Endothelial cell of umbilical vein (primary cell): ENCODE measurements at regions not wholly inside any gene's neighbourhood (a gene's known extent, or its start where the extent isn't known, plus 50 kb on each side); places are given as distances from the start of the nearest gene placed in this dataset.

Experiments
- BruUV-seq: library from RNA; stranded (reverse); fragments of 400-500 nt; replicated peaks from 2 replicates; lab custom pipeline; 2021; lab: Mats Ljungman, UMichigan
- CTCF ChIA-PET: fragments of 300-600, 350-600 bp; sonication (Branson Sonifier 250); formaldehyde crosslinking; loops from one replicate; lab custom pipeline; 2021; ENCODE audit warnings: antibody characterized with exemption, inconsistent platforms; lab: Charles Lee
- POLR2A ChIA-PET: fragments of 300-600, 350-600 bp; sonication (Branson Sonifier 250); formaldehyde crosslinking; loops from one replicate; lab custom pipeline; 2021; ENCODE audit warnings: antibody characterized with exemption, inconsistent platforms; lab: Charles Lee
- DNase-seq: peaks from one replicate; pipeline ENCODE4 v3.0.0-alpha.2; 2011; ENCODE audit warnings: low read depth, low spot score
- FAIRE-seq: peaks from 2 replicates; lab custom pipeline; 2011; peaks lifted over from hg19 to GRCh38; lab: Jason Lieb, UNC
- H2AFZ ChIP-seq: 2 replicates; pipeline ENCODE4 v1.6.0; 2012; ENCODE audit warnings: low read depth, low read length, control low read depth, inconsistent platforms
- H3K27ac ChIP-seq: 2 replicates; pipeline ENCODE4 v1.5.1; 2011; ENCODE audit warnings: low read depth, mild to moderate bottlenecking, control low read depth, low read length, moderate library complexity; ENCODE audit not compliant: insufficient read depth
- H3K27me3 ChIP-seq, 2 experiments: 2 replicates each; pipeline versions ENCODE4 v1.6.0 to v1.6.1; 2011; ENCODE audit warnings: low read length in 2 of 2, mixed read lengths in 1 of 2; ENCODE audit not compliant: control insufficient read depth in 2 of 2, insufficient read depth in 2 of 2
- H3K36me3 ChIP-seq, 2 experiments: 2 replicates in 1 of 2; 3 replicates in 1 of 2; pipeline ENCODE4 v1.5.1; 2011; ENCODE audit warnings: low read length in 2 of 2, mild to moderate bottlenecking in 1 of 2, moderate library complexity in 1 of 2; ENCODE audit not compliant: control insufficient read depth in 2 of 2, insufficient read depth in 2 of 2; ENCODE audit errors: extremely low read depth in 1 of 2
- H3K4me1 ChIP-seq: 3 replicates; pipeline ENCODE4 v1.5.1; 2011; ENCODE audit warnings: mild to moderate bottlenecking, low read length; ENCODE audit not compliant: control insufficient read depth, insufficient read depth; ENCODE audit errors: extremely low read depth
- H3K4me2 ChIP-seq: 2 replicates; pipeline ENCODE4 v1.6.1; 2011; ENCODE audit warnings: low read length, control low read depth, mixed read lengths; ENCODE audit not compliant: insufficient read depth
- H3K4me3 ChIP-seq, 3 experiments: fragments of 200-600 bp in 1 of 3; sonication (generic), shearing (Covaris generic) in 1 of 3; replicated peaks in 1 of 3; 2 replicates each; pipeline ENCODE4 v1.5.1; 2011 to 2016; ENCODE audit warnings: control low read depth in 3 of 3, low read length in 3 of 3, mild to moderate bottlenecking in 2 of 3, inconsistent platforms in 1 of 3, low read depth in 1 of 3, moderate library complexity in 1 of 3; ENCODE audit not compliant: insufficient read depth in 1 of 3
- H3K79me2 ChIP-seq: 2 replicates; pipeline ENCODE4 v1.6.0; 2012; ENCODE audit warnings: low read length, inconsistent platforms; ENCODE audit not compliant: control insufficient read depth, insufficient read depth
- H3K9ac ChIP-seq: replicated peaks from 2 replicates; pipeline ENCODE3; 2011; ENCODE audit warnings: low read length, control low read depth; ENCODE audit not compliant: insufficient read depth; ENCODE audit errors: extremely low read depth
- H3K9me1 ChIP-seq: replicated peaks from 3 replicates; pipeline ENCODE4 v1.6.0; 2011; ENCODE audit warnings: mild to moderate bottlenecking, low read length; ENCODE audit not compliant: control insufficient read depth, insufficient read depth; ENCODE audit errors: extremely low read depth
- H3K9me3 ChIP-seq: replicated peaks from 2 replicates; pipeline ENCODE4 v1.5.1; 2012; ENCODE audit warnings: low read length, inconsistent platforms; ENCODE audit not compliant: control insufficient read depth, insufficient read depth
- H4K20me1 ChIP-seq: replicated peaks from 2 replicates; pipeline ENCODE3; 2011; ENCODE audit warnings: mild to moderate bottlenecking, low read length; ENCODE audit not compliant: control insufficient read depth, insufficient read depth; ENCODE audit errors: extremely low read depth
- CTCF ChIP-seq, 2 donors: IDR thresholded peaks; 1 replicate in 1 of 2; 2 replicates in 1 of 2; pipeline ENCODE4 v1.5.1; 2011; ENCODE audit warnings: low read length in 2 of 2, mild to moderate bottlenecking in 2 of 2, moderate library complexity in 2 of 2, control low read depth in 1 of 2, inconsistent platforms in 1 of 2, low read depth in 1 of 2; ENCODE audit not compliant: insufficient read depth in 1 of 2; ENCODE audit errors: extremely low read depth in 1 of 2
- EZH2 ChIP-seq: IDR thresholded peaks from 2 replicates; pipeline ENCODE4 v1.6.1; 2012; ENCODE audit warnings: borderline replicate concordance, low read depth, mild to moderate bottlenecking, moderate library complexity, low read length, inconsistent platforms; ENCODE audit not compliant: severe bottlenecking
- FOS ChIP-seq: IDR thresholded peaks from 2 replicates; pipeline ENCODE4 v1.6.1; 2011; ENCODE audit warnings: mild to moderate bottlenecking, low read length, moderate library complexity, borderline replicate concordance; ENCODE audit not compliant: insufficient read depth
- GATA2 ChIP-seq: IDR thresholded peaks from 2 replicates; pipeline ENCODE4 v1.7.0; 2011; ENCODE audit warnings: low read depth, mild to moderate bottlenecking, moderate library complexity, mixed read lengths, low read length; ENCODE audit not compliant: insufficient read length, insufficient read depth
- JUN ChIP-seq: IDR thresholded peaks from 2 replicates; pipeline ENCODE4 v1.6.1; 2011; ENCODE audit warnings: borderline replicate concordance, low read depth; ENCODE audit not compliant: insufficient read length, insufficient read depth
- MYC ChIP-seq: IDR thresholded peaks from one replicate; pipeline ENCODE4 v1.6.1; 2011; ENCODE audit warnings: mild to moderate bottlenecking, low read depth, low read length
- POLR2A ChIP-seq: IDR thresholded peaks from 2 replicates; pipeline ENCODE4 v1.6.1; 2012; ENCODE audit warnings: low read depth, mild to moderate bottlenecking, control low read depth, low read length
- POLR2AphosphoS5 ChIP-seq: IDR thresholded peaks from 2 replicates; pipeline ENCODE4 v1.6.1; 2012; ENCODE audit warnings: low read depth, mild to moderate bottlenecking, control low read depth, low read length, moderate library complexity; ENCODE audit not compliant: insufficient read depth
- dilution Hi-C: fragments of 300-500 bp; cut with MboI; formaldehyde crosslinking; loops from one replicate; pipeline ENCODE4 v1.15.0; 2019; ENCODE audit warnings: low sequenced_read_pairs; ENCODE audit not compliant: extremely low pct_ligation_motif_present
- intact Hi-C: fragments of 100-400 bp; cut with micrococcal nuclease; formaldehyde crosslinking; loops from one replicate; pipeline ENCODE4 v1.10.0; 2022
- TF ChIP-seq, protein P1 (sequence below): IDR thresholded peaks from 2 replicates; pipeline ENCODE4 v1.6.1; 2011; ENCODE audit not compliant: insufficient read depth, insufficient read length

- no peak overlapping the region for H3K27ac ChIP-seq
- ChIA-PET POLR2A (no interaction called here), CTCF (interaction anchor here (2.5 kb wide), 1 partner anchor 11 kb away, joined by 7 read pairs; no protein-coding TSS in a partner anchor)
- FAIRE-seq (peak; percentile 28), DNase-seq (peak; percentile 76)
- dilution Hi-C loops: no loop called here
- no peak overlapping the region for H2AFZ ChIP-seq
- no peaks in the 10 kb centered on the region for H3K79me2 ChIP-seq
- H3K9me3 ChIP-seq: no peaks in the 10 kb centered on the region
- no peaks in the 10 kb centered on the region for H3K36me3 ChIP-seq
- no TSS peak for BruUV-seq
- H4K20me1 ChIP-seq: no peaks in the 10 kb centered on the region
- TF ChIP-seq CTCF (IDR thresholded peaks at IDR 0.05; ENCODE audit: extremely low read depth in 1 of 2, insufficient read depth in 1 of 2, low read depth in 1 of 2, low read length in 2 of 2): no peak
- no peak for TF ChIP-seq MYC
- TF ChIP-seq POLR2A: no peak
- TF ChIP-seq POLR2AphosphoS5: no peak
- no peak for TF ChIP-seq GATA2
- no peak for TF ChIP-seq EZH2
- TF ChIP-seq JUN: no peak
- TF ChIP-seq, protein P1, sequence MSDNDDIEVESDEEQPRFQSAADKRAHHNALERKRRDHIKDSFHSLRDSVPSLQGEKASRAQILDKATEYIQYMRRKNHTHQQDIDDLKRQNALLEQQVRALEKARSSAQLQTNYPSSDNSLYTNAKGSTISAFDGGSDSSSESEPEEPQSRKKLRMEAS: no peak
- TF ChIP-seq FOS: no peak
- H3K9me1 ChIP-seq: no peaks in the 10 kb centered on the region
- intact Hi-C loops: loop anchor here (5.0 kb wide), 1 partner anchor 200 kb away; the partner anchor contains the start of gene LSM8
- no peak overlapping the region for H3K4me2 ChIP-seq
- H3K27me3 ChIP-seq: no peaks in the 10 kb centered on the region
- peaks cover 2% of the 10 kb centered on the region for H3K4me1 ChIP-seq
- H3K4me3 ChIP-seq: no peak overlapping the region
- no peak overlapping the region for H3K9ac ChIP-seq
Measured at GRCh38 chr7:117982071-117983055, 109.1 kb upstream of the CTTNBP2 start.
